GM21825 (cell line): ENCODE measurements at regions not wholly inside any gene's neighbourhood (a gene's known extent, or its start where the extent isn't known, plus 50 kb on each side); places are given as distances from the start of the nearest gene placed in this dataset.
A peak's percentile ranks its signal among the peaks of the same experiment; 100 is the strongest.

ENCODE experiments used
- ATAC-seq: cut with Tn5 transposase; IDR thresholded peaks from one replicate; pipeline ENCODE4 v1.9.1; 2021; ENCODE audit warnings: mild to moderate bottlenecking, moderate library complexity; ENCODE audit not compliant: unreplicated experiment

- ATAC-seq = no peak
These were observed 184.3 kb upstream of the PPP2R3A start for GRCh38 chr3:135781026-135781815.

- peak; percentile 74 for ATAC-seq
These were observed 181.0 kb upstream of the PPP2R3A start for GRCh38 chr3:135784557-135784956.

GRCh38 chr3:135788146-135788545, 177.4 kb upstream of the PPP2R3A start:
- no peak for ATAC-seq

GRCh38 chr3:135788978-135789377, 176.6 kb upstream of the PPP2R3A start:
- no peak for ATAC-seq

GRCh38 chr3:135792174-135792573, 173.4 kb upstream of the PPP2R3A start:
- ATAC-seq = no peak

GRCh38 chr3:135792858-135793475, 172.6 kb upstream of the PPP2R3A start:
- no peak for ATAC-seq

- no peak for ATAC-seq
These were observed 165.4 kb upstream of the PPP2R3A start for GRCh38 chr3:135800071-135800549.

GRCh38 chr3:135801018-135801417, 164.5 kb upstream of the PPP2R3A start:
- no peak for ATAC-seq

- ATAC-seq = no peak
These were observed 163.4 kb upstream of the PPP2R3A start for GRCh38 chr3:135802171-135802570.

GRCh38 chr3:135803028-135803692, 162.4 kb upstream of the PPP2R3A start:
- no peak for ATAC-seq

- no peak for ATAC-seq
These were observed 159.8 kb upstream of the PPP2R3A start for GRCh38 chr3:135805752-135806151.

GRCh38 chr3:135806317-135806716, 159.2 kb upstream of the PPP2R3A start:
- ATAC-seq = no peak

GRCh38 chr3:135807879-135808278, 157.6 kb upstream of the PPP2R3A start:
- no peak for ATAC-seq

GRCh38 chr3:135809021-135809634, 156.4 kb upstream of the PPP2R3A start:
- no peak for ATAC-seq

- no peak for ATAC-seq
These were observed 153.9 kb upstream of the PPP2R3A start for GRCh38 chr3:135811651-135812050.

- no peak for ATAC-seq
These were observed 153.5 kb upstream of the PPP2R3A start for GRCh38 chr3:135812057-135812456.

GRCh38 chr3:135834465-135834864, 131.1 kb upstream of the PPP2R3A start:
- no peak for ATAC-seq

GRCh38 chr3:135837977-135838631, 127.4 kb upstream of the PPP2R3A start:
- ATAC-seq = no peak

GRCh38 chr3:135840436-135840835, 125.1 kb upstream of the PPP2R3A start:
- no peak for ATAC-seq

GRCh38 chr3:135844386-135844785, 121.1 kb upstream of the PPP2R3A start:
- ATAC-seq = no peak

GRCh38 chr3:135848051-135848450, 117.5 kb upstream of the PPP2R3A start:
- ATAC-seq = no peak
